Activated CD4-positive, alpha-beta memory T cell treated with anti-CD3 and anti-CD28 coated beads for 36 hours (primary cell): ENCODE measurements at regions not wholly inside any gene's neighbourhood (a gene's known extent, or its start where the extent isn't known, plus 50 kb on each side); places are given as distances from the start of the nearest gene placed in this dataset. TPM values are rescaled to one million over a fixed set of nuclear protein-coding genes. Genes with fewer than 3 reads are reported as not detected.

Experiments used
- CTCF ChIA-PET: fragments of 350-600 bp; sonication (Branson Sonifier 250); formaldehyde crosslinking; loops from one replicate; lab custom pipeline; 2021; ENCODE audit warnings: antibody characterized with exemption, inconsistent platforms; lab: Charles Lee
- POLR2A ChIA-PET: fragments of 350-600 bp; sonication (Branson Sonifier 250); formaldehyde crosslinking; loops from one replicate; lab custom pipeline; 2021; ENCODE audit warnings: antibody characterized with exemption; lab: Charles Lee
- DNase-seq: peaks from one replicate; pipeline ENCODE4 v3.0.0-alpha.2; 2020
- H3K27ac Mint-ChIP-seq: one replicate; pipeline ENCODE4 v1.8.0; 2021; ENCODE audit warnings: mixed read lengths
- H3K27me3 Mint-ChIP-seq: one replicate; pipeline ENCODE4 v1.8.0; 2021; ENCODE audit warnings: mixed read lengths
- H3K36me3 Mint-ChIP-seq: one replicate; pipeline ENCODE4 v1.8.0; 2021; ENCODE audit warnings: mixed read lengths
- H3K4me1 Mint-ChIP-seq: one replicate; pipeline ENCODE4 v1.8.0; 2021; ENCODE audit warnings: low read depth, mixed read lengths
- H3K4me3 Mint-ChIP-seq: one replicate; pipeline ENCODE4 v1.8.0; 2021; ENCODE audit warnings: mild to moderate bottlenecking, mixed read lengths
- H3K9me3 Mint-ChIP-seq: one replicate; pipeline ENCODE4 v1.8.0; 2021; ENCODE audit warnings: mixed read lengths
- intact Hi-C: fragments of 100-400 bp; cut with micrococcal nuclease; formaldehyde crosslinking; loops from one replicate; pipeline ENCODE4 v1.15.1; 2023
- microRNA-seq: library from miRNA; unstranded; fragments of <30 nt; microRNA quantifications from one replicate; pipeline ENCODE4 v1.2.0, GENCODE V29; 2022; ENCODE audit warnings: borderline number of aligned reads, borderline microRNAs expressed, borderline replicate concordance

DNA sequence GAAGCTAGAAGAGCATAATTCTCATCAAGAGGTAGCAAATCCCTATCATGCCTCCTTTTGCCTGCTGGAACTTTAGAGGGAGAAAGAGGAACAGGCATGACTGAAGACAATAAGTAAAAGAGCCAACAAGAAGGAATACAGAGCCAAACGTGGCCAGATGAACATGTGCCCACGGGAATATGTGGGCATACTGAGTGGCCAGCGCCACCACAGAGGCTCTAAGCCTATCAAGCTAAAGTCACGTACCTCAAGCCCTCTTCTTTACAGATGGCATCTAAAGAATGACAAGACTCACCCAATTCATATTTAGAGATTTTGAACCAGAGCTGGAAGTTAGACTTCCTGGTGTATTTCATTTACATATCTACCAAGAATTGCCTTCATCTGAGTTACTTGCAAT lies 59.9 kb upstream of the ITGA4 start:
- Mint-ChIP-seq H3K27ac (no peak overlapping the region), H3K4me3 (no peak overlapping the region), H3K36me3 (no peaks in the 10 kb centered on the region), H3K9me3 (no peaks in the 10 kb centered on the region), H3K27me3 (no peaks in the 10 kb centered on the region), H3K4me1 (peaks cover 21% of the 10 kb centered on the region)
- POLR2A ChIA-PET: no interaction called here
- CTCF ChIA-PET: no interaction called here
- no peak for DNase-seq
- intact Hi-C loops: no loop called here

GRCh38 chr2:181398000-181398399 lies 59.2 kb upstream of the ITGA4 start:
- Mint-ChIP-seq H3K27ac (no peak overlapping the region), H3K27me3 (no peaks in the 10 kb centered on the region), H3K4me3 (no peak overlapping the region), H3K4me1 (peaks cover 21% of the 10 kb centered on the region), H3K9me3 (no peaks in the 10 kb centered on the region), H3K36me3 (no peaks in the 10 kb centered on the region)
- CTCF ChIA-PET: no interaction called here
- POLR2A ChIA-PET: no interaction called here
- no peak for DNase-seq
- intact Hi-C loops: no loop called here

DNA sequence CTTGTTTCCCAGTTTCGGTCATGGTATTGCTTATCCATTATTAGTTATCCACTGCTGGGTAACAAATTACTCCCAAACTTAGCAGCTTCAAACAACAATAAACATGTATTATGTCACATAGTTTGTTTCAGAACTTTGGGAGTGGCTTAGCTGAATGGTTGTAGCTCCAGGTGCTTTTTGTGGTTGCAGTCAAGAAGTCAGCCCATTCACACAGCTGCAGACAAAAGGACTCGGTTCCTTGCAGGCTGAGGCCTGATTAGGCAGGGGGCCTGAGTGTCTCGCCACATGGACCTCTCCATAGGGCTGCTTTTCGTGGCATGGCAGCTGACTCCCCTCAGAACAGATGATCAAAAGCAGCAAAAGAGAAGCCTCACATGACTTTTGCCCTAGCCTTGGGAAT lies 58.2 kb upstream of the ITGA4 start:
- no peak overlapping the region for H3K4me3 Mint-ChIP-seq
- DNase-seq: no peak
- no peaks in the 10 kb centered on the region for H3K27me3 Mint-ChIP-seq
- ChIA-PET CTCF (interaction anchor here (1.2 kb wide), 1 partner anchor 68 kb away, joined by 3 read pairs; no protein-coding TSS in a partner anchor), POLR2A (no interaction called here)
- no peaks in the 10 kb centered on the region for H3K36me3 Mint-ChIP-seq
- H3K4me1 Mint-ChIP-seq: peaks cover 15% of the 10 kb centered on the region
- H3K27ac Mint-ChIP-seq: no peak overlapping the region
- no peaks in the 10 kb centered on the region for H3K9me3 Mint-ChIP-seq
- intact Hi-C loops: no loop called here

DNA sequence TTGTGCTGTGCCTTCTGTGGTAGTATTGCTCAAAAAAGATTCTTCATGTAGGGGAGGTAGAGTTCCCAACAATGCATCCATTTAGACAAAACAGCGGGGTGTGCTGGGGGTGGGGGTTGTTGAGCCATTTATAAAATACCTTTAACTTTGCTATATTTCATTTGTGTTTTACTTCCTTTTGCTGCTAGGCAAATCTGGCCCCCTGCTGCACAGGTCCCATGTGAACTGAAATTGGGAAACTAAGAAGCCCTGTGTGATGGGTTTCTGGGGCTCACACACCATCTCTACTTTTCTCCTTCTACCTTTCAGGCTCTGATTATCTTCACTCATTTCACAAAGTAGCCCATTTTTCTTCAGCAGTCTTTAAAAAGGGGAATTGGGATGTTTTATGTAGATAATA lies 52.7 kb upstream of the ITGA4 start:
- Mint-ChIP-seq H3K4me1 (peaks cover 3% of the 10 kb centered on the region), H3K4me3 (no peak overlapping the region), H3K27me3 (no peaks in the 10 kb centered on the region), H3K27ac (no peak overlapping the region), H3K9me3 (no peaks in the 10 kb centered on the region), H3K36me3 (no peaks in the 10 kb centered on the region)
- POLR2A ChIA-PET: no interaction called here
- CTCF ChIA-PET: no interaction called here
- DNase-seq: no peak
- intact Hi-C loops: no loop called here

- H3K9me3 Mint-ChIP-seq: no peaks in the 10 kb centered on the region
- intact Hi-C loops: no loop called here
- peaks cover 3% of the 10 kb centered on the region for H3K4me1 Mint-ChIP-seq
- no peaks in the 10 kb centered on the region for H3K36me3 Mint-ChIP-seq
- H3K27me3 Mint-ChIP-seq: no peaks in the 10 kb centered on the region
- no peak overlapping the region for H3K4me3 Mint-ChIP-seq
- CTCF ChIA-PET: no interaction called here
- POLR2A ChIA-PET: no interaction called here
- no peak for DNase-seq
- H3K27ac Mint-ChIP-seq: no peak overlapping the region
These were observed 50.0 kb upstream of the ITGA4 start for GRCh38 chr2:181407171-181407570.

Small RNAs in the stretch of these regions (microRNA-seq; reads per million reads assigned to microRNA genes)
- not detected for gene MIR4437
